ENCODE measurements at regions not wholly inside any gene's neighbourhood (a gene's known extent, or its start where the extent isn't known, plus 50 kb on each side); places are given as distances from the start of the nearest gene placed in this dataset.

DNA sequence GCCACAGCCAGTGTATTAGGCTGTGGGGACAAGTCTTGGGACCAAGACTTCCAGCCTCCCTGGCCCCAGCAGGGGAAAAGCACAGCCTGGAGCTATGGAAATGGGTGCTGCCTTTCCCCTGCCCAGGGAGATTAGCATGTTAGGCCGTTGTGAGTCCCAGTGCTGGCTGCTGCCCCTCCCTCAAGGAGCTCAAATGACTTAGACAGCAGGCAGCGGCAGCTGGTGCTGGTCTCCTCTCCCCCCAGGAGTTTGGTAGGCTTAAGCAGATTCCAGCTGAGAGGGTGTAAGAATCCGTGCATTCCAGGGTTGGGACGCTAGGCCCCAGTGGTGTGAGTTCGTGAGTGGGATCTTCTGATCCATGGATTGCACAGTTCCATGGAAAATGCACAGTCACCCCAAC, 301.5 kb upstream of the PHF14 start:
- ChIA-PET CTCF (no interaction called here), POLR2A (ENCODE audit: unreplicated experiment) (no interaction called here)
- Histone ChIP-seq H3K56ac (ENCODE audit: extremely low read depth, insufficient read depth, low read length) (no peak overlapping the region), H3K18ac (ENCODE audit: low read depth, low read length) (no peak overlapping the region), H2BK120ac (ENCODE audit: low read depth, low read length) (no peak overlapping the region), H2BK20ac (ENCODE audit: low read depth, low read length) (no peak overlapping the region), H2AK5ac (ENCODE audit: low read depth, low read length) (no peak overlapping the region), H3K23ac (ENCODE audit: low read depth, low read length) (no peak overlapping the region), H3K27ac (ENCODE audit: insufficient read depth, low read length) (no peak overlapping the region), H2AFZ (replicated peaks; ENCODE audit: low read length, poor library complexity) (no peak overlapping the region), H3K79me1 (ENCODE audit: low read depth in 1 of 2, low read length in 2 of 2) (no peaks in the 10 kb centered on the region), H3K4me2 (ENCODE audit: low read depth, low read length) (no peak overlapping the region), H3K4me3 (ENCODE audit: insufficient read depth, low read depth, low read length) (no peak overlapping the region), H3K9me1 (ENCODE audit: insufficient read depth, low read length) (no peaks in the 10 kb centered on the region), H4K91ac (ENCODE audit: insufficient read depth, low read depth, low read length) (no peak overlapping the region), H3K27me3 (ENCODE audit: control insufficient read depth, insufficient read depth, low read length) (no peaks in the 10 kb centered on the region), H3K14ac (replicated peaks; ENCODE audit: low read depth, low read length) (no peak overlapping the region), H4K20me1 (ENCODE audit: insufficient read depth, low read length) (no peaks in the 10 kb centered on the region), H3K36me3 (ENCODE audit: control insufficient read depth, insufficient read depth, low read length) (no peaks in the 10 kb centered on the region), H2BK15ac (ENCODE audit: low read depth, low read length) (no peak overlapping the region), H3K4ac (ENCODE audit: low read depth, low read length) (no peak overlapping the region), H2AK9ac (replicated peaks; ENCODE audit: low read depth, low read length, poor library complexity) (no peak overlapping the region), H2BK5ac (ENCODE audit: low read depth, low read length, poor library complexity, severe bottlenecking) (no peak overlapping the region), H3K9me3 (ENCODE audit: control insufficient read depth, insufficient read depth, low read length) (peaks cover 9% of the 10 kb centered on the region; the same call in 1 of the 2 replicates), H3K9ac (ENCODE audit: low read depth, low read length) (no peak overlapping the region), H4K8ac (ENCODE audit: low read depth in 2 of 2, low read length in 2 of 2) (no peak overlapping the region), H3K4me1 (ENCODE audit: control insufficient read depth, insufficient read depth, low read length) (no peaks in the 10 kb centered on the region), H4K5ac (ENCODE audit: low read depth, low read length) (no peak overlapping the region)
- no TSS peak for BruUV-seq (replicated peaks)
- dilution Hi-C loops (cut with HindIII; ENCODE audit: low sequenced_read_pairs, unreplicated experiment), result no loop called here
- no CpG with 5 or more reads among the region's 5 CpGs for WGBS, 2 experiments (ENCODE audit: extremely low coverage in 2 of 2, insufficient read length in 1 of 2)
- ATAC-seq (ENCODE audit: low read depth) (no peak), DNase-seq (no peak)
- TF ChIP-seq FOS (IDR thresholded peaks at IDR 0.05; ENCODE audit: low read depth, low read length), result no peak
- TF ChIP-seq, protein P1, sequence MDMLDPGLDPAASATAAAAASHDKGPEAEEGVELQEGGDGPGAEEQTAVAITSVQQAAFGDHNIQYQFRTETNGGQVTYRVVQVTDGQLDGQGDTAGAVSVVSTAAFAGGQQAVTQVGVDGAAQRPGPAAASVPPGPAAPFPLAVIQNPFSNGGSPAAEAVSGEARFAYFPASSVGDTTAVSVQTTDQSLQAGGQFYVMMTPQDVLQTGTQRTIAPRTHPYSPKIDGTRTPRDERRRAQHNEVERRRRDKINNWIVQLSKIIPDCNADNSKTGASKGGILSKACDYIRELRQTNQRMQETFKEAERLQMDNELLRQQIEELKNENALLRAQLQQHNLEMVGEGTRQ (IDR thresholded peaks at IDR 0.05; ENCODE audit: low read depth, low read length), result no peak
- no peak for TF ChIP-seq MAZ (IDR thresholded peaks at IDR 0.05; ENCODE audit: borderline replicate concordance, low read depth, low read length)
- no peak for TF ChIP-seq SMC3 (IDR thresholded peaks at IDR 0.05; ENCODE audit: low read depth, low read length)
- TF ChIP-seq RAD21 (IDR thresholded peaks at IDR 0.05; ENCODE audit: low read length), result no peak
- TF ChIP-seq, protein P2, sequence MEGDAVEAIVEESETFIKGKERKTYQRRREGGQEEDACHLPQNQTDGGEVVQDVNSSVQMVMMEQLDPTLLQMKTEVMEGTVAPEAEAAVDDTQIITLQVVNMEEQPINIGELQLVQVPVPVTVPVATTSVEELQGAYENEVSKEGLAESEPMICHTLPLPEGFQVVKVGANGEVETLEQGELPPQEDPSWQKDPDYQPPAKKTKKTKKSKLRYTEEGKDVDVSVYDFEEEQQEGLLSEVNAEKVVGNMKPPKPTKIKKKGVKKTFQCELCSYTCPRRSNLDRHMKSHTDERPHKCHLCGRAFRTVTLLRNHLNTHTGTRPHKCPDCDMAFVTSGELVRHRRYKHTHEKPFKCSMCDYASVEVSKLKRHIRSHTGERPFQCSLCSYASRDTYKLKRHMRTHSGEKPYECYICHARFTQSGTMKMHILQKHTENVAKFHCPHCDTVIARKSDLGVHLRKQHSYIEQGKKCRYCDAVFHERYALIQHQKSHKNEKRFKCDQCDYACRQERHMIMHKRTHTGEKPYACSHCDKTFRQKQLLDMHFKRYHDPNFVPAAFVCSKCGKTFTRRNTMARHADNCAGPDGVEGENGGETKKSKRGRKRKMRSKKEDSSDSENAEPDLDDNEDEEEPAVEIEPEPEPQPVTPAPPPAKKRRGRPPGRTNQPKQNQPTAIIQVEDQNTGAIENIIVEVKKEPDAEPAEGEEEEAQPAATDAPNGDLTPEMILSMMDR (conservative IDR thresholded peaks at IDR 0.05; ENCODE audit: low read depth, low read length), result no peak
- TF ChIP-seq CEBPB (IDR thresholded peaks at IDR 0.05; ENCODE audit: low read depth, low read length), result no peak
- TF ChIP-seq MXI1 (IDR thresholded peaks at IDR 0.05; ENCODE audit: borderline replicate concordance, low read depth, low read length), result no peak
- no peak for TF ChIP-seq RCOR1 (IDR thresholded peaks at IDR 0.05; ENCODE audit: insufficient replicate concordance, low read length)
- TF ChIP-seq POLR2A (IDR thresholded peaks at IDR 0.05; ENCODE audit: low read depth, low read length), result no peak
- intact Hi-C loops (cut with micrococcal nuclease), result no loop called here
- in situ Hi-C loops (cut with MboI; ENCODE audit: low sequenced_read_pairs), result no loop called here

Measured in IMR-90 (cell line).